ENCODE measurements at regions not wholly inside any gene's neighbourhood (a gene's known extent, or its start where the extent isn't known, plus 50 kb on each side); places are given as distances from the start of the nearest gene placed in this dataset.
"Not testable (repeated sequence)": the region's sequence is repeated elsewhere in the genome, so short reads cannot be mapped to it uniquely, and the experiment has no call there.

GRCh38 chr2:53504507-53504906 is 263.1 kb upstream of the CHAC2 start:
- POLR2A ChIA-PET: no interaction called here
- CTCF ChIA-PET: no interaction called here

- ChIA-PET POLR2A (no interaction called here), CTCF (no interaction called here)
Measured at GRCh38 chr2:53500181-53500580, 267.4 kb upstream of the CHAC2 start.

GRCh38 chr2:53498210-53498609 is 269.4 kb upstream of the CHAC2 start:
- POLR2A ChIA-PET: no interaction called here
- CTCF ChIA-PET: no interaction called here

GRCh38 chr2:53497020-53497419 is 270.6 kb upstream of the CHAC2 start:
- CTCF ChIA-PET: no interaction called here
- POLR2A ChIA-PET: no interaction called here

- CTCF ChIA-PET: interaction anchor here (0.6 kb wide), 1 partner anchor 303 kb away, joined by 3 read pairs; no protein-coding TSS in a partner anchor
- POLR2A ChIA-PET: no interaction called here
Measured at GRCh38 chr2:53493210-53493609, 274.4 kb upstream of the CHAC2 start.

GRCh38 chr2:53490659-53491058 is 276.9 kb upstream of the CHAC2 start:
- CTCF ChIA-PET: no interaction called here
- POLR2A ChIA-PET: no interaction called here

- CTCF ChIA-PET, POLR2A ChIA-PET: not testable (repeated sequence)
Measured at GRCh38 chr2:53486185-53486899, 281.3 kb upstream of the CHAC2 start.

GRCh38 chr2:53485021-53485728 is 282.4 kb upstream of the CHAC2 start:
- ChIA-PET CTCF (no interaction called here), POLR2A (no interaction called here)

- POLR2A ChIA-PET: no interaction called here
Measured at GRCh38 chr2:53484531-53484930, 283.1 kb upstream of the CHAC2 start.

GRCh38 chr2:53477517-53477916 is 290.1 kb upstream of the CHAC2 start:
- CTCF ChIA-PET: interaction anchor here (1.1 kb wide), 1 partner anchor 27 kb away, joined by 3 read pairs; no protein-coding TSS in a partner anchor
- POLR2A ChIA-PET: no interaction called here

More at GRCh38 chr2:53484531-53484930, 283.1 kb upstream of the CHAC2 start:
- CTCF ChIA-PET: no interaction called here

GRCh38 chr2:53476834-53477233 is 290.8 kb upstream of the CHAC2 start:
- CTCF ChIA-PET: interaction anchor here (1.1 kb wide), 1 partner anchor 27 kb away, joined by 3 read pairs; no protein-coding TSS in a partner anchor
- POLR2A ChIA-PET: no interaction called here

GRCh38 chr2:53475766-53476165 is 291.8 kb upstream of the CHAC2 start:
- ChIA-PET POLR2A (no interaction called here), CTCF (no interaction called here)

GRCh38 chr2:53475321-53475720 is 292.3 kb upstream of the CHAC2 start:
- ChIA-PET POLR2A (no interaction called here), CTCF (no interaction called here)

- ChIA-PET POLR2A (no interaction called here), CTCF (interaction anchor here (1.6 kb wide), 1 partner anchor 12 kb away, joined by 3 read pairs; no protein-coding TSS in a partner anchor)
Measured at GRCh38 chr2:53474914-53475313, 292.7 kb upstream of the CHAC2 start.

- CTCF ChIA-PET: interaction anchor here (1.6 kb wide), 1 partner anchor 10 kb away, joined by 3 read pairs; no protein-coding TSS in a partner anchor
- POLR2A ChIA-PET: interaction anchor here (0.7 kb wide), 1 partner anchor 14 kb away, joined by 5 read pairs; no protein-coding TSS in a partner anchor
Measured at GRCh38 chr2:53473775-53474311, 293.8 kb upstream of the CHAC2 start.

GRCh38 chr2:53473236-53473635 is 294.4 kb upstream of the CHAC2 start:
- POLR2A ChIA-PET: interaction anchor here (0.7 kb wide), 1 partner anchor 15 kb away, joined by 5 read pairs; no protein-coding TSS in a partner anchor
- CTCF ChIA-PET: interaction anchor here (1.6 kb wide), 1 partner anchor 10 kb away, joined by 3 read pairs; no protein-coding TSS in a partner anchor

GRCh38 chr2:53467467-53468180 is 300.0 kb upstream of the CHAC2 start:
- ChIA-PET CTCF (no interaction called here), POLR2A (no interaction called here)

- ChIA-PET POLR2A (no interaction called here), CTCF (interaction anchor here (1.2 kb wide), 1 partner anchor 10 kb away, joined by 3 read pairs; no protein-coding TSS in a partner anchor)
Measured at GRCh38 chr2:53463806-53464726, 303.5 kb upstream of the CHAC2 start.

- POLR2A ChIA-PET: no interaction called here
- CTCF ChIA-PET: no interaction called here
Measured at GRCh38 chr2:53460937-53461336, 306.7 kb upstream of the CHAC2 start.

Data from activated CD8-positive, alpha-beta memory T cell treated with anti-CD3 and anti-CD28 coated beads for 36 hours (primary cell).